HL-60 (cell line): ENCODE measurements at regions not wholly inside any gene's neighbourhood (a gene's known extent, or its start where the extent isn't known, plus 50 kb on each side); places are given as distances from the start of the nearest gene placed in this dataset.

ENCODE experiments used
- DNase-seq, 2 experiments: peaks; one replicate each; pipeline ENCODE4 v3.0.0-alpha.2; 2010 to 2020; ENCODE audit warnings: low read depth in 1 of 2, low spot score in 1 of 2
- H3K27ac ChIP-seq: fragments of 250-450 bp; sonication (Bioruptor Pico); replicated peaks from 2 replicates; pipeline ENCODE4 v1.5.1; 2020; ENCODE audit warnings: mild to moderate bottlenecking, moderate library complexity
- H3K27me3 ChIP-seq: fragments of 250-450 bp; sonication (Bioruptor Pico); 2 replicates; pipeline ENCODE4 v1.5.1; 2021; ENCODE audit warnings: mild to moderate bottlenecking, moderate library complexity; ENCODE audit not compliant: insufficient read depth, poor library complexity, severe bottlenecking
- H3K4me3 ChIP-seq: replicated peaks from 2 replicates; pipeline ENCODE4 v1.5.1; 2011; ENCODE audit warnings: mild to moderate bottlenecking, control low read depth, low read length; ENCODE audit not compliant: insufficient read depth
- CTCF ChIP-seq: IDR thresholded peaks from one replicate; pipeline ENCODE4 v1.5.1; 2011; ENCODE audit warnings: low read length, control low read depth, inconsistent platforms; ENCODE audit not compliant: insufficient read depth
- GABPA ChIP-seq: IDR thresholded peaks from 2 replicates; pipeline ENCODE4 v1.6.1; 2012; ENCODE audit warnings: low read depth
- POLR2AphosphoS5 ChIP-seq: IDR thresholded peaks from 2 replicates; pipeline ENCODE4 v1.6.1; 2012; ENCODE audit warnings: low read depth
- SPI1 ChIP-seq: IDR thresholded peaks from 2 replicates; pipeline ENCODE4 v1.6.1; 2012; ENCODE audit warnings: low read depth, mild to moderate bottlenecking, borderline replicate concordance
- TF ChIP-seq, protein P1 (sequence below): IDR thresholded peaks from 2 replicates; pipeline ENCODE4 v1.6.1; 2012; ENCODE audit warnings: low read depth; ENCODE audit not compliant: insufficient replicate concordance

GRCh38 chr3:146746190-146746589 lies 141.0 kb upstream of the PLSCR5 start:
- H3K27ac ChIP-seq = no peak overlapping the region
- no peak for DNase-seq
- H3K27me3 ChIP-seq = no peaks in the 10 kb centered on the region
- no peak overlapping the region for H3K4me3 ChIP-seq
- TF ChIP-seq CTCF = no peak
- no peak for TF ChIP-seq GABPA

- H3K27me3 ChIP-seq = no peaks in the 10 kb centered on the region
- H3K27ac ChIP-seq = no peak overlapping the region
- no peak for DNase-seq
- TF ChIP-seq POLR2AphosphoS5 (no peak), GABPA (no peak), CTCF (no peak), SPI1 (no peak)
- TF ChIP-seq, protein P1, sequence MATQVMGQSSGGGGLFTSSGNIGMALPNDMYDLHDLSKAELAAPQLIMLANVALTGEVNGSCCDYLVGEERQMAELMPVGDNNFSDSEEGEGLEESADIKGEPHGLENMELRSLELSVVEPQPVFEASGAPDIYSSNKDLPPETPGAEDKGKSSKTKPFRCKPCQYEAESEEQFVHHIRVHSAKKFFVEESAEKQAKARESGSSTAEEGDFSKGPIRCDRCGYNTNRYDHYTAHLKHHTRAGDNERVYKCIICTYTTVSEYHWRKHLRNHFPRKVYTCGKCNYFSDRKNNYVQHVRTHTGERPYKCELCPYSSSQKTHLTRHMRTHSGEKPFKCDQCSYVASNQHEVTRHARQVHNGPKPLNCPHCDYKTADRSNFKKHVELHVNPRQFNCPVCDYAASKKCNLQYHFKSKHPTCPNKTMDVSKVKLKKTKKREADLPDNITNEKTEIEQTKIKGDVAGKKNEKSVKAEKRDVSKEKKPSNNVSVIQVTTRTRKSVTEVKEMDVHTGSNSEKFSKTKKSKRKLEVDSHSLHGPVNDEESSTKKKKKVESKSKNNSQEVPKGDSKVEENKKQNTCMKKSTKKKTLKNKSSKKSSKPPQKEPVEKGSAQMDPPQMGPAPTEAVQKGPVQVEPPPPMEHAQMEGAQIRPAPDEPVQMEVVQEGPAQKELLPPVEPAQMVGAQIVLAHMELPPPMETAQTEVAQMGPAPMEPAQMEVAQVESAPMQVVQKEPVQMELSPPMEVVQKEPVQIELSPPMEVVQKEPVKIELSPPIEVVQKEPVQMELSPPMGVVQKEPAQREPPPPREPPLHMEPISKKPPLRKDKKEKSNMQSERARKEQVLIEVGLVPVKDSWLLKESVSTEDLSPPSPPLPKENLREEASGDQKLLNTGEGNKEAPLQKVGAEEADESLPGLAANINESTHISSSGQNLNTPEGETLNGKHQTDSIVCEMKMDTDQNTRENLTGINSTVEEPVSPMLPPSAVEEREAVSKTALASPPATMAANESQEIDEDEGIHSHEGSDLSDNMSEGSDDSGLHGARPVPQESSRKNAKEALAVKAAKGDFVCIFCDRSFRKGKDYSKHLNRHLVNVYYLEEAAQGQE = no peak
- no peak overlapping the region for H3K4me3 ChIP-seq
Observed at GRCh38 chr3:146739203-146739671, 134.1 kb upstream of the PLSCR5 start.

DNA sequence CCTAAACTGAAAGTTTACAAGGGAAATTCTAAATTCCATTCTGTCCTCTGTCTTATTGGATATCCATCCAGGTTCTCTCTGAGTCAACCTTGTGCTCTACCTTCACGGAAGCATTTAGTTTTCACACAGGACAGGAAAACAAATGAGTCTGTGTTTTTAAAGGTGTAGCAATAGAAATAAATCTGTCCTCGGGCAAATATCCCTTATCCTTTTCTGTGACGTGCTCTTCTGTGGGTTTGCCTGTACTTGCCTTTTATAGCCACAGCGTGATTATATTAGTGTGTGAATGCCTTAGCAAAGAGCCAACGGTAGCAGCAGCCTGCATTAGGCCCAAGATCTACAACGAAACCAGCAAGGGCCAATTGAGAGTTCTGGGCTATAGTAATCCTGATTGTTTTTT lies 127.2 kb upstream of the PLSCR5 start:
- TF ChIP-seq POLR2AphosphoS5 = no peak
- TF ChIP-seq SPI1 = no peak
- TF ChIP-seq CTCF = no peak
- TF ChIP-seq, protein P1 = no peak
- TF ChIP-seq GABPA = no peak
- no peak for DNase-seq
- Histone ChIP-seq H3K4me3 (no peak overlapping the region), H3K27ac (no peak overlapping the region), H3K27me3 (no peaks in the 10 kb centered on the region)

GRCh38 chr3:146715170-146715569 lies 110.0 kb upstream of the PLSCR5 start:
- no peak overlapping the region for H3K27ac ChIP-seq
- no peaks in the 10 kb centered on the region for H3K27me3 ChIP-seq
- no peak overlapping the region for H3K4me3 ChIP-seq
- no peak for DNase-seq
- TF ChIP-seq, protein P1 = no peak
- TF ChIP-seq POLR2AphosphoS5 = no peak
- TF ChIP-seq SPI1 = no peak
- TF ChIP-seq CTCF = no peak
- TF ChIP-seq GABPA = no peak
